GM12873 (cell line): ENCODE measurements at regions not wholly inside any gene's neighbourhood (a gene's known extent, or its start where the extent isn't known, plus 50 kb on each side); places are given as distances from the start of the nearest gene placed in this dataset.

Source experiments
- TF ChIP-seq, protein P1 (sequence below): IDR thresholded peaks from 2 replicates; pipeline ENCODE4 v1.5.1; 2012; ENCODE audit warnings: low read depth, mild to moderate bottlenecking, moderate library complexity, low read length, control low read depth; ENCODE audit not compliant: insufficient read depth; ENCODE audit errors: missing control alignments

DNA sequence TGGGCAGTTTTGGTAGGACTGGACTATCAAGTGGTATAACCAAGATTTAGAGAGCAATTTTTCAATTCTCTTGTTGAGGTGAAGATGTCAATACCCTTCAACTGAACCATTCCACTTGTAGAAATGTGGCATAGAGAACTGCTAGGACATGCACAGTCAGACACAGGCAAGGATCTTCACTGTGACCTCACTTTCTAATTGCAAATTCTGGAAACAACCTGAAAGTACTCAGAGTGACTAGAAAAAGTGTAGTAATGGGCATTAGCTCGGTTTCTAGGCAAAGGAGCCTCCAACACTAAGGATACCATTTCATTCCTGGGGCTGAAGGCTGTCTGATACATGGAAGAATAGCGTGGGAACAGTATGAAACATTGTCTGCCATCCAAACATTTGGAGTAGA, 433.0 kb upstream of the RUNX1 start:
- TF ChIP-seq, protein P1, sequence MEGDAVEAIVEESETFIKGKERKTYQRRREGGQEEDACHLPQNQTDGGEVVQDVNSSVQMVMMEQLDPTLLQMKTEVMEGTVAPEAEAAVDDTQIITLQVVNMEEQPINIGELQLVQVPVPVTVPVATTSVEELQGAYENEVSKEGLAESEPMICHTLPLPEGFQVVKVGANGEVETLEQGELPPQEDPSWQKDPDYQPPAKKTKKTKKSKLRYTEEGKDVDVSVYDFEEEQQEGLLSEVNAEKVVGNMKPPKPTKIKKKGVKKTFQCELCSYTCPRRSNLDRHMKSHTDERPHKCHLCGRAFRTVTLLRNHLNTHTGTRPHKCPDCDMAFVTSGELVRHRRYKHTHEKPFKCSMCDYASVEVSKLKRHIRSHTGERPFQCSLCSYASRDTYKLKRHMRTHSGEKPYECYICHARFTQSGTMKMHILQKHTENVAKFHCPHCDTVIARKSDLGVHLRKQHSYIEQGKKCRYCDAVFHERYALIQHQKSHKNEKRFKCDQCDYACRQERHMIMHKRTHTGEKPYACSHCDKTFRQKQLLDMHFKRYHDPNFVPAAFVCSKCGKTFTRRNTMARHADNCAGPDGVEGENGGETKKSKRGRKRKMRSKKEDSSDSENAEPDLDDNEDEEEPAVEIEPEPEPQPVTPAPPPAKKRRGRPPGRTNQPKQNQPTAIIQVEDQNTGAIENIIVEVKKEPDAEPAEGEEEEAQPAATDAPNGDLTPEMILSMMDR, result no peak

DNA sequence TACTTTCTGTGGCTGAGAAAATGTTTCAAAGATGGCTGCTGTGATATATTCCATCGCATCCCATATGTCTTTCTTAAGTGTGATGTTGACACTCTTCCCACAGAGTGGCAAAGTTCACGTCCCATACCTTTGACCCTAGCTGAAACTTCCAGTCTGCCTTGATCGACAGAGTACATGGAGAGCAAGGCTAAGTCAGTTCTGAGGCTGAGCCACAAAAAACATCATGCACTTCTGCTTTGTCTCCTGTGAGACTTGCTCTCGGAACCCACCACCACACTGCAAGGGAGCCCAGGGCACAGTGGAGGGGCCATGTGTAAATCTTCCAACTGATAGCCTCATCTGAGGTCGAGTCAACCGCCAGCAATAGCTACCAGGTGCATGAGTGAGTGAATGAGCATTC, 431.9 kb upstream of the RUNX1 start:
- TF ChIP-seq, protein P1, result no peak

DNA sequence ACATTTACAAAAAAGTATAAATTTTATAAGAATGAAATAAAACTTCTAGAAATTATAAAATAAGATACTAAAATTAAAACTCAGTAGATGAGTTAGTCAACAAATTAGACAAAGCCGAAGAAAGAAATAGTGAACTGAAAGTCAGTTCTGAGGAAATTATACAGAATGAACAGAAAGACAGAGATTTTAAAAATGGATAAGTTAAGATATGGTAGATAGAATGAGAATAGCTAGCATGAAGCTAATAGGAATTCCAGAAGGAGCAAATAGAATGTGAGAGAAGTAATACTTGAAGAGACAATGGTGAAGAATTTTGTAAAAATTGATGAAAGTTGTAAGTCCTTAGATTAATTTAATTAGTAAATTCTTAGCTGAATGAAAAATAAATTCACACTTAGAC, 430.4 kb upstream of the RUNX1 start:
- TF ChIP-seq, protein P1, result no peak

DNA sequence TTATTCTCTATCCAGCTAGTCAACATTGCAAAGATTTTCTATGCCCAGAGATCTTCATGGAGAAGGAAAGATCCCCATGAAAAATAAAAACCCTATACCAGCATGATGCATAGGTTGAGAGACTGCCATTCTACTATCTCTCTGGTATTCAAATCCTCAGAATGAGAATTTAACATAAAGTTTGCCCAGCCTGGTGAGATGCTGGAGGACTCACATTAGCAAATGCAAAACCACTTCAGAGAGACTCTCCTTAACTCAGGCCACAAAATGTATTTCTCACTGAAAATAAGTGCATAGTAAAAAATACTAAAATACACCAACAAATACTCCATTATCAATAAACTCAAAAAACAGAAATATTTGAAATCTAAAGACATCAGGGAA, 430.0 kb upstream of the RUNX1 start:
- TF ChIP-seq, protein P1, result no peak

DNA sequence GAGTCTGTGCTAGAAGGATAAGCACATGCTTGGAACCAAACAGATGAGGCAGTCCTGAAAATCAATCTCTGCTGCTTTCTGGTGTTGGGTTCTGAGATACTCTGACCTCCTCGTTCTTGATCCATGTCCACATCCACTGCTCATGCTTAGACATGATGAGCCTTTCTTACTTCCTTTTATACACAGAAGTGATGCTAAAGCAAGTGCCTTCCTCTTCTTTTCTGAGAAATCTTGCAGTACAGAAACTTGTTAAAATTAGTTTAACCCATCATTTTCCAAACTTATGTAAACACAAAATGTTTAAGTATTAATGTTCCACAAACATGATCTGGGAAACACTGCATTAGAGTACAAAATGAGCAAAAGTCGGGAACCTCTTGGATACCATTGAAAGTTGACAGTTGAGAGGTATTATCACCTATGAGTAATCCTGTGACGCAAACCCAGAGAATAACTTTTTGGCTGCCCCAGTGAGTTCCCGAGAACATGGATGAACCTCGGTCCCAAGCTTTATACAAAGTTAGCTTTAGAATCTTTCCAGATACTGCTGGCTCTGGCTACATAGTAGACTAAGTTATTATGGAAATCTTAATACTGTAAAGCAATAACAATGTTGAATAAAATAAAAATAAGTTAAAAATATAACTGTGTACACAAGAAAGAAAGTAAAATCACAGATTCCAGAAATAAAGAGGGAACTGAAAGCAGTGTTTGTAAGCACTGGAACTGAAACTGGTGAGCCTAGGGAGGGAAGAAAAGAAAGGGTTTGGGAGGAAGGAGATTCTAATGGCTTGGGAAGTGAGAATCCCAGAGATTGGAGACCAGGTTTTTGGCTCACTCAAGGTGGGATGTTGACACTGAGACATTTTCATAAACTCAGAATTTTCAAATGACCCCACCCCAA, 429.3 kb upstream of the RUNX1 start:
- TF ChIP-seq, protein P1, result no peak

DNA sequence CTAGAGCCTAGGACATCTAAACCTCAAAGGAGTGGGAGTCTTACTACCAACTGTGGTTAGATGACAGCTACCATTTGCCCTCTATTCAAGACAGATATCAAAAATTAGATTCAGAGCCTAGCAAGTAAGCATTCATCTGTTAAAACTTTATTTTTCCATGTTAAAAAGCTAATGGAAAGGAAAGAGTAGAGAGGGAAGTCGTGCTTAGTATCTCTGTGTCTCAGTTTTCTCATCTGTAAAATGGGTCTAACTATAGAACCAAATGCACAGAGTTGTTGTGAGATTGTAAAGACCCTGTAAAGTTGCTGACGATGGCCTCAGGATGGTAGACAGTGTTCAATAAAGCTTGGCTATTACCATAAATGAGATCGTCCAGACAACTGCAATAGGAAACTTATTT, 428.5 kb upstream of the RUNX1 start:
- TF ChIP-seq, protein P1, result no peak

DNA sequence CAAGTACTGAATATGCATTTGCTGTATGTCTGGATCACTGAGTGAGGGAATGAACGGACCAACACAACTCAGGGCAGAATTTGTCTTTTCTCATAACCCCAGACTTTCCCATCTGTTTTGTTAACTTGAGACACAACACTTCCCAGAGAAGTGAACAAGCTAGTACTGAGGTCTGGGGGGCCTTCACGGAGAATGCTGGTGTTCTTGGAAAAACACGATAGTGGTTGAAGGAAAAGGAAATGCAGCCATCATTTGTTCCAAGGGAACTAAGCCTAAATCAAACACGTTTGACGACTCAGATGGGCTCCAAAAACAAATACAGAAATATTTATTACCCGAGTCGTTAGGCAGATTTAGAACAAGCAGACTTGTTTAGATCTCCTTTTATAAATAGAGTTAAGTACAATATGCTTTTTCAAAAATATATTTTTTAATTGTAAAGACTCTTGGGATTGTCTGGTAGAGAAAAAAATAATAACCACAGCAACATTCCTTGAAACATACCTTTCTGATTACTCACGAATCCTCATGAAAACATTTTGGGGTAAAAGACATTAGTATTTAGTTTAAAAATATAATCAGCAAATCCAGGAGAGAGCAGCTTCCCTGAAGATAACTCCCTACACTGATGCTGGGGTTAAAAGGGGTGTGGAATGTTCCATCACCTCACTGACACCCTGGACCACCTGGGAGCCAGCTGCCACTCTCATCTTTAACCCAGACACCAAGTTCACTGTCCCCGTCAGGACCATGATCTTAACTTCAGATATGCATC, 427.7 kb upstream of the RUNX1 start:
- TF ChIP-seq, protein P1, result no peak
